ENCODE measurements at regions not wholly inside any gene's neighbourhood (a gene's known extent, or its start where the extent isn't known, plus 50 kb on each side); places are given as distances from the start of the nearest gene placed in this dataset.

GRCh38 chr10:36704124-36704523 is 421.3 kb upstream of the ANKRD30A start:
- no peaks in the 10 kb centered on the region for H3K9me3 ChIP-seq (ENCODE audit: insufficient read depth, low read length)
- no peak overlapping the region for H3K4me2 ChIP-seq (ENCODE audit: low read length)
- no peaks in the 10 kb centered on the region for H3K36me3 ChIP-seq (replicated peaks; ENCODE audit: low read depth, low read length)
- no peaks in the 10 kb centered on the region for H3K4me1 ChIP-seq (ENCODE audit: low read length)
- TF ChIP-seq EZH2phosphoT487 (IDR thresholded peaks at IDR 0.05; ENCODE audit: low read depth), result no peak
- TF ChIP-seq, protein P1, sequence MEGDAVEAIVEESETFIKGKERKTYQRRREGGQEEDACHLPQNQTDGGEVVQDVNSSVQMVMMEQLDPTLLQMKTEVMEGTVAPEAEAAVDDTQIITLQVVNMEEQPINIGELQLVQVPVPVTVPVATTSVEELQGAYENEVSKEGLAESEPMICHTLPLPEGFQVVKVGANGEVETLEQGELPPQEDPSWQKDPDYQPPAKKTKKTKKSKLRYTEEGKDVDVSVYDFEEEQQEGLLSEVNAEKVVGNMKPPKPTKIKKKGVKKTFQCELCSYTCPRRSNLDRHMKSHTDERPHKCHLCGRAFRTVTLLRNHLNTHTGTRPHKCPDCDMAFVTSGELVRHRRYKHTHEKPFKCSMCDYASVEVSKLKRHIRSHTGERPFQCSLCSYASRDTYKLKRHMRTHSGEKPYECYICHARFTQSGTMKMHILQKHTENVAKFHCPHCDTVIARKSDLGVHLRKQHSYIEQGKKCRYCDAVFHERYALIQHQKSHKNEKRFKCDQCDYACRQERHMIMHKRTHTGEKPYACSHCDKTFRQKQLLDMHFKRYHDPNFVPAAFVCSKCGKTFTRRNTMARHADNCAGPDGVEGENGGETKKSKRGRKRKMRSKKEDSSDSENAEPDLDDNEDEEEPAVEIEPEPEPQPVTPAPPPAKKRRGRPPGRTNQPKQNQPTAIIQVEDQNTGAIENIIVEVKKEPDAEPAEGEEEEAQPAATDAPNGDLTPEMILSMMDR (IDR thresholded peaks at IDR 0.05; ENCODE audit: low read depth, low read length), result no peak
- H3K4me3 ChIP-seq (ENCODE audit: low read length), result no peak overlapping the region
- H3K27ac ChIP-seq (ENCODE audit: low read length), result no peak overlapping the region
- no peaks in the 10 kb centered on the region for H3K79me2 ChIP-seq (ENCODE audit: low read length)
- H2AFZ ChIP-seq (ENCODE audit: low read depth, low read length), result no peak overlapping the region
- H3K27me3 ChIP-seq (ENCODE audit: low read depth, low read length), result no peaks in the 10 kb centered on the region
- no peaks in the 10 kb centered on the region for H4K20me1 ChIP-seq (ENCODE audit: insufficient read depth, low read length)
- no peak overlapping the region for H3K9ac ChIP-seq (ENCODE audit: low read length)

DNA sequence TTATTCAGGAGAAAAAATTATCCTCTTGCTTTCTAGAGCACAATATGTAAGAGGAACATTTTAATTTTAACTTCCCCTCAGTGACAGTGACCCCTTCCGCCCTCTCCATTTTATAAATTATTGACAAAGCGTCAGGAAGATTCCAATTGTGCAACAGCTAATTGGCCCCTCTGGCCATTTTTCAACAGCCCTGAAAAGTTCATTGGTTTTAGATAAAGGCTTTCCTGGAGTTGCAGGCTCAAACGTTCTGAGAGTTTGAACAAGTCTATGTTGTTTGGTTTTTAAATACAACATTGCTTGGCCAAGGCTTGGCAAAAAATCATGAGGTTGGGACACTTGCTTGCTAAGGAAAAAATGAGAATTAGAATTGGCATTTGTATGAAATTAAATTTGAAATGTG is 422.2 kb upstream of the ANKRD30A start:
- Histone ChIP-seq H3K4me1 (ENCODE audit: low read length) (no peaks in the 10 kb centered on the region), H3K27me3 (ENCODE audit: low read depth, low read length) (no peaks in the 10 kb centered on the region), H3K9ac (ENCODE audit: low read length) (no peak overlapping the region), H3K36me3 (replicated peaks; ENCODE audit: low read depth, low read length) (no peaks in the 10 kb centered on the region), H3K9me3 (ENCODE audit: insufficient read depth, low read length) (no peaks in the 10 kb centered on the region), H2AFZ (ENCODE audit: low read depth, low read length) (no peak overlapping the region), H3K27ac (ENCODE audit: low read length) (no peak overlapping the region), H3K4me3 (ENCODE audit: low read length) (no peak overlapping the region), H4K20me1 (ENCODE audit: insufficient read depth, low read length) (no peaks in the 10 kb centered on the region), H3K4me2 (ENCODE audit: low read length) (no peak overlapping the region), H3K79me2 (ENCODE audit: low read length) (no peaks in the 10 kb centered on the region)
- TF ChIP-seq EZH2phosphoT487 (IDR thresholded peaks at IDR 0.05; ENCODE audit: low read depth), result no peak
- TF ChIP-seq, protein P1 (IDR thresholded peaks at IDR 0.05; ENCODE audit: low read depth, low read length), result no peak

DNA sequence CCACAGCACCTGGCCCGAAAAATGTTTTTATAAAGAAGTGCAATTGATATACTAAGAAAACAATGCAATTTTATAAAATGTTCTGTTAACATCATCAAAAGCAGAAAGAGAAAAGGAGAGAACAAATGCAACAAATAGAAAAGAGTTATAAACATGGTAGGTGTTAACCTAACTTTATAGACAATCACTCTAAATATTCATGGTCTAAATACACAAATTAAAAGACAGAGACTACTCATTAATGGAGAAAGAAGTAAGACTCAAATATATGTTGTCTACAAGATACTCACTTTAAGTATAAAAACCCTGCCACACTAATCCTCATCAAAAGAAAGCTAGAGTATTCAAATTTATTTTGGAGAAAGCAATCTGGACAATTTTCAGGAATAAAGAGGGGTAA is 425.3 kb upstream of the ANKRD30A start:
- Histone ChIP-seq H3K4me1 (ENCODE audit: low read length) (no peaks in the 10 kb centered on the region), H4K20me1 (ENCODE audit: insufficient read depth, low read length) (no peaks in the 10 kb centered on the region), H2AFZ (ENCODE audit: low read depth, low read length) (no peak overlapping the region), H3K4me2 (ENCODE audit: low read length) (no peak overlapping the region), H3K27me3 (ENCODE audit: low read depth, low read length) (no peaks in the 10 kb centered on the region), H3K36me3 (replicated peaks; ENCODE audit: low read depth, low read length) (no peaks in the 10 kb centered on the region), H3K27ac (ENCODE audit: low read length) (no peak overlapping the region), H3K9me3 (ENCODE audit: insufficient read depth, low read length) (no peaks in the 10 kb centered on the region), H3K79me2 (ENCODE audit: low read length) (no peaks in the 10 kb centered on the region), H3K4me3 (ENCODE audit: low read length) (no peak overlapping the region), H3K9ac (ENCODE audit: low read length) (no peak overlapping the region)
- TF ChIP-seq EZH2phosphoT487 (IDR thresholded peaks at IDR 0.05; ENCODE audit: low read depth), result no peak
- TF ChIP-seq, protein P1 (IDR thresholded peaks at IDR 0.05; ENCODE audit: low read depth, low read length), result no peak

GRCh38 chr10:36692759-36693158 is 432.6 kb upstream of the ANKRD30A start:
- Histone ChIP-seq H3K4me2 (ENCODE audit: low read length) (no peak overlapping the region), H4K20me1 (ENCODE audit: insufficient read depth, low read length) (no peaks in the 10 kb centered on the region), H3K4me3 (ENCODE audit: low read length) (no peak overlapping the region), H3K27me3 (ENCODE audit: low read depth, low read length) (no peaks in the 10 kb centered on the region), H3K4me1 (ENCODE audit: low read length) (no peaks in the 10 kb centered on the region), H3K79me2 (ENCODE audit: low read length) (no peaks in the 10 kb centered on the region), H3K9me3 (ENCODE audit: insufficient read depth, low read length) (no peaks in the 10 kb centered on the region), H3K27ac (ENCODE audit: low read length) (no peak overlapping the region), H3K9ac (ENCODE audit: low read length) (no peak overlapping the region), H3K36me3 (replicated peaks; ENCODE audit: low read depth, low read length) (no peaks in the 10 kb centered on the region), H2AFZ (ENCODE audit: low read depth, low read length) (no peak overlapping the region)
- TF ChIP-seq EZH2phosphoT487 (IDR thresholded peaks at IDR 0.05; ENCODE audit: low read depth), result no peak
- TF ChIP-seq, protein P1 (IDR thresholded peaks at IDR 0.05; ENCODE audit: low read depth, low read length), result no peak

Measured in OCI-LY3 (cell line).